ENCODE measurements at regions not wholly inside any gene's neighbourhood (a gene's known extent, or its start where the extent isn't known, plus 50 kb on each side); places are given as distances from the start of the nearest gene placed in this dataset.

DNA sequence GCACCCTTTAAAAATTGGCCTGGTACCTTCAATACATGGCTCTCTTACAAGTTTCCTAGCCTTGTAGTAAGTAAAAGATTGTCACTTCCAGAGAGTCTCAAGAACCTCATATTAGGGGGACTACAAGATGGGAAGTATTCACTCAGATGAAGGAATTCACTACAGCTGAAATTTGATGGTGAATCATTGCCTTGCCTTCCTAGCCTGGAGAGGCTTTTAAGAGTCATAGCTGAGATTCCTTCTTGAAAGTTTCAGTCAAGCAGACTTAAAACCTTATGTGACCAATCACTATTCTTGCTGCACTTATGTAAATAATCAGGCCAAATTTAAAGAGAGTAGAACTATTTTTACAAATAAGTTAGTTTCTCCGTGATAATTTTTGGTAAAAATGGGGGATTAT lies 451.6 kb downstream of the TRHDE start:
- TF ChIP-seq EZH2phosphoT487 (IDR thresholded peaks at IDR 0.05; ENCODE audit: insufficient read depth, low read depth) (no peak), EZH2 (IDR thresholded peaks at IDR 0.05; ENCODE audit: insufficient read depth, poor library complexity, severe bottlenecking) (no peak)

Data from GM23248 (cell line).